ENCODE measurements at regions not wholly inside any gene's neighbourhood (a gene's known extent, or its start where the extent isn't known, plus 50 kb on each side); places are given as distances from the start of the nearest gene placed in this dataset.

DNA sequence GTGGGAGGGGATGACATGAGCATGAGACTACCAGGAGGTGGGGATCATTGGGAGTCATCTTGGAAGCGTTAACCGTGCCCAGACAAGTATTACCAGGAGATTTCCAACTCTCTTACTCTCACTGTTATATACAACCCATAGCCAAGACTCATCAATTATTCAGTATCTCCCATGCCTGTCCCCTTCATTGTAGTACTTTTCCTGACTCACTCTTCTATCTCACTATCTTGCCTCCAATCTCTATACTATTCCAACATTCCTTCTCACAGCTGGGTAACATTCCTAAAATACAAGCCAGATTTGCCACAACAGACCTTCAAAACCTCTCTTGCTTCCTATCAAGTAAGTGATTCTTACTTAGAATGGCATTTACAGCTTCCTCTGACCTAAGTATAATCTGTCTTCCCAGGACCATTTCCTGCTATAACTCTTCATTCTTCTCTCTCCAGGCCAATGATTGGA, 226.3 kb upstream of the SMLR1 start:
- Histone ChIP-seq H3K27me3 (ENCODE audit: control insufficient read depth in 4 of 4, insufficient read depth in 4 of 4, low read length in 3 of 4) (no peaks in the 10 kb centered on the region), H3K9me3 (ENCODE audit: control insufficient read depth in 4 of 4, low read length in 3 of 4) (no peaks in the 10 kb centered on the region), H3K4me3 (ENCODE audit: low read depth in 1 of 3, low read length in 3 of 3) (no peak overlapping the region), H3K27ac (ENCODE audit: low read depth in 1 of 2, low read length in 2 of 2) (no peak overlapping the region), H3K36me3 (ENCODE audit: control insufficient read depth in 4 of 4, insufficient read depth in 3 of 4, low read depth in 1 of 4, low read length in 3 of 4) (no peaks in the 10 kb centered on the region), H3K4me1 (ENCODE audit: control insufficient read depth in 4 of 4, insufficient read depth in 4 of 4, low read length in 3 of 4) (no peaks in the 10 kb centered on the region), H3K9ac (ENCODE audit: low read depth in 1 of 2, low read length in 2 of 2) (no peak overlapping the region)
- 95% methylated on average over 2 of the region's 2 CpGs for WGBS
- DNase-seq (ENCODE audit: low spot score) = no peak
- TF ChIP-seq, protein P1, sequence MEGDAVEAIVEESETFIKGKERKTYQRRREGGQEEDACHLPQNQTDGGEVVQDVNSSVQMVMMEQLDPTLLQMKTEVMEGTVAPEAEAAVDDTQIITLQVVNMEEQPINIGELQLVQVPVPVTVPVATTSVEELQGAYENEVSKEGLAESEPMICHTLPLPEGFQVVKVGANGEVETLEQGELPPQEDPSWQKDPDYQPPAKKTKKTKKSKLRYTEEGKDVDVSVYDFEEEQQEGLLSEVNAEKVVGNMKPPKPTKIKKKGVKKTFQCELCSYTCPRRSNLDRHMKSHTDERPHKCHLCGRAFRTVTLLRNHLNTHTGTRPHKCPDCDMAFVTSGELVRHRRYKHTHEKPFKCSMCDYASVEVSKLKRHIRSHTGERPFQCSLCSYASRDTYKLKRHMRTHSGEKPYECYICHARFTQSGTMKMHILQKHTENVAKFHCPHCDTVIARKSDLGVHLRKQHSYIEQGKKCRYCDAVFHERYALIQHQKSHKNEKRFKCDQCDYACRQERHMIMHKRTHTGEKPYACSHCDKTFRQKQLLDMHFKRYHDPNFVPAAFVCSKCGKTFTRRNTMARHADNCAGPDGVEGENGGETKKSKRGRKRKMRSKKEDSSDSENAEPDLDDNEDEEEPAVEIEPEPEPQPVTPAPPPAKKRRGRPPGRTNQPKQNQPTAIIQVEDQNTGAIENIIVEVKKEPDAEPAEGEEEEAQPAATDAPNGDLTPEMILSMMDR (IDR thresholded peaks at IDR 0.05; ENCODE audit: low read depth, low read length, missing input control) = no peak
- TF ChIP-seq RXRA (IDR thresholded peaks at IDR 0.05) = no peak
- TF ChIP-seq REST (IDR thresholded peaks at IDR 0.05) = no peak
- no peak for TF ChIP-seq TAF1 (conservative IDR thresholded peaks at IDR 0.05)
- TF ChIP-seq, protein P2, sequence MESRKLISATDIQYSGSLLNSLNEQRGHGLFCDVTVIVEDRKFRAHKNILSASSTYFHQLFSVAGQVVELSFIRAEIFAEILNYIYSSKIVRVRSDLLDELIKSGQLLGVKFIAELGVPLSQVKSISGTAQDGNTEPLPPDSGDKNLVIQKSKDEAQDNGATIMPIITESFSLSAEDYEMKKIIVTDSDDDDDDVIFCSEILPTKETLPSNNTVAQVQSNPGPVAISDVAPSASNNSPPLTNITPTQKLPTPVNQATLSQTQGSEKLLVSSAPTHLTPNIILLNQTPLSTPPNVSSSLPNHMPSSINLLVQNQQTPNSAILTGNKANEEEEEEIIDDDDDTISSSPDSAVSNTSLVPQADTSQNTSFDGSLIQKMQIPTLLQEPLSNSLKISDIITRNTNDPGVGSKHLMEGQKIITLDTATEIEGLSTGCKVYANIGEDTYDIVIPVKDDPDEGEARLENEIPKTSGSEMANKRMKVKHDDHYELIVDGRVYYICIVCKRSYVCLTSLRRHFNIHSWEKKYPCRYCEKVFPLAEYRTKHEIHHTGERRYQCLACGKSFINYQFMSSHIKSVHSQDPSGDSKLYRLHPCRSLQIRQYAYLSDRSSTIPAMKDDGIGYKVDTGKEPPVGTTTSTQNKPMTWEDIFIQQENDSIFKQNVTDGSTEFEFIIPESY (IDR thresholded peaks at IDR 0.05) = no peak
- TF ChIP-seq HNF4G (IDR thresholded peaks at IDR 0.05) = no peak
- TF ChIP-seq, protein P3, sequence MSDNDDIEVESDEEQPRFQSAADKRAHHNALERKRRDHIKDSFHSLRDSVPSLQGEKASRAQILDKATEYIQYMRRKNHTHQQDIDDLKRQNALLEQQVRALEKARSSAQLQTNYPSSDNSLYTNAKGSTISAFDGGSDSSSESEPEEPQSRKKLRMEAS (IDR thresholded peaks at IDR 0.05) = no peak
- TF ChIP-seq ATF3 (IDR thresholded peaks at IDR 0.05) = no peak
- no peak for TF ChIP-seq YY1 (IDR thresholded peaks at IDR 0.05)
- no peak for TF ChIP-seq RAD21 (IDR thresholded peaks at IDR 0.05)
- TF ChIP-seq FOXA2 (IDR thresholded peaks at IDR 0.05) = no peak
- TF ChIP-seq HNF4A (conservative IDR thresholded peaks at IDR 0.05) = no peak
- no peak for TF ChIP-seq GABPA (IDR thresholded peaks at IDR 0.05 in 1 of 2, conservative IDR thresholded peaks at IDR 0.05 in 1 of 2)
- no peak for TF ChIP-seq EGR1 (IDR thresholded peaks at IDR 0.05; ENCODE audit: low read depth in 2 of 2)
- TF ChIP-seq SP1 (IDR thresholded peaks at IDR 0.05) = no peak
- no peak for TF ChIP-seq JUND (IDR thresholded peaks at IDR 0.05)
